HCT116 (cell line): ENCODE measurements at regions not wholly inside any gene's neighbourhood (a gene's known extent, or its start where the extent isn't known, plus 50 kb on each side); places are given as distances from the start of the nearest gene placed in this dataset.

Experiments
- ATAC-seq: fragments of 200-7000 bp; cut with Tn5 transposase; 2 replicates; pipeline ENCODE4 v1.9.1; 2020; ENCODE audit warnings: mild to moderate bottlenecking, moderate library complexity
- BruUV-seq: library from RNA; stranded (reverse); fragments of 400-500 nt; replicated peaks from 2 replicates; lab custom pipeline; 2021; lab: Mats Ljungman, UMichigan
- CTCF ChIA-PET: fragments of 300-600 bp; sonication (Branson Sonifier 250); formaldehyde crosslinking; loops from one replicate; lab custom pipeline; 2021; ENCODE audit warnings: antibody characterized with exemption; lab: Charles Lee
- POLR2A ChIA-PET: fragments of 300-600, 350-600 bp; sonication (Branson Sonifier 250); formaldehyde crosslinking; loops from one replicate; lab custom pipeline; 2021; ENCODE audit warnings: antibody characterized with exemption; lab: Charles Lee
- RAD21 ChIA-PET, 2 experiments: fragments of 300-600 bp; sonication (Branson Sonifier 250); formaldehyde crosslinking; loops; one replicate each; lab custom pipeline; 2023; ENCODE audit warnings: low total read pairs in 2 of 2; ENCODE audit not compliant: uncharacterized antibody in 2 of 2, unreplicated experiment in 2 of 2, low non-redundant PET in 1 of 2; lab: Charles Lee
- DNase-seq: peaks from one replicate; pipeline ENCODE4 v3.0.0-alpha.2; 2010; ENCODE audit warnings: low read depth, low spot score
- H2AFZ ChIP-seq: fragments of 200-600 bp; shearing (Covaris generic), sonication (generic); 2 replicates; pipeline ENCODE4 v1.6.1; 2017; ENCODE audit warnings: low read depth, mixed run types, mixed read lengths, antibody characterized with exemption, low read length; ENCODE audit not compliant: poor library complexity, severe bottlenecking
- H3K27ac ChIP-seq: 2 replicates; pipeline ENCODE4 v1.5.1; 2012; ENCODE audit warnings: low read depth, low read length
- H3K27me3 ChIP-seq: fragments of 200-600 bp; sonication (generic); 2 replicates; pipeline ENCODE4 v1.6.1; 2016; ENCODE audit warnings: mixed run types, low read length, mixed read lengths; ENCODE audit not compliant: insufficient read depth
- H3K36me3 ChIP-seq, 2 experiments: fragments of 200-500 bp in 1 of 2; fragments of 200-600 bp in 1 of 2; sonication (Bioruptor generic) in 1 of 2; sonication (generic) in 1 of 2; 2 replicates each; pipeline versions ENCODE4 v1.5.1 to v1.6.1; 2014 to 2016; ENCODE audit warnings: low read length in 2 of 2, inconsistent platforms in 1 of 2, mixed read lengths in 1 of 2, mixed run types in 1 of 2; ENCODE audit not compliant: insufficient read depth in 2 of 2, control insufficient read depth in 1 of 2
- H3K4me1 ChIP-seq, 2 experiments: fragments of 200-600 bp in 1 of 2; sonication (generic) in 1 of 2; 2 replicates each; pipeline versions ENCODE4 v1.5.1 to v1.6.1; 2012 to 2017; ENCODE audit warnings: low read length in 2 of 2, inconsistent platforms in 1 of 2, mild to moderate bottlenecking in 1 of 2, mixed read lengths in 1 of 2, mixed run types in 1 of 2, moderate library complexity in 1 of 2; ENCODE audit not compliant: insufficient read depth in 2 of 2, control insufficient read depth in 1 of 2
- H3K4me2 ChIP-seq: fragments of 200-600 bp; sonication (generic); 2 replicates; pipeline ENCODE4 v1.6.1; 2017; ENCODE audit warnings: mixed run types, low read length, mixed read lengths
- H3K4me3 ChIP-seq, 2 experiments: fragments of 200-600 bp in 1 of 2; sonication (generic) in 1 of 2; replicated peaks in 1 of 2; 2 replicates each; pipeline ENCODE4 v1.5.1; 2011 to 2016; ENCODE audit warnings: low read length in 2 of 2, control low read depth in 1 of 2, low read depth in 1 of 2, mild to moderate bottlenecking in 1 of 2, mixed read lengths in 1 of 2, mixed run types in 1 of 2
- H3K79me2 ChIP-seq: fragments of 200-600 bp; sonication (generic); 2 replicates; pipeline ENCODE4 v1.6.1; 2017; ENCODE audit warnings: mild to moderate bottlenecking, mixed run types, low read length, moderate library complexity, mixed read lengths; ENCODE audit not compliant: insufficient read depth
- H3K9ac ChIP-seq: fragments of 200-600 bp; sonication (generic); 2 replicates; pipeline ENCODE4 v1.6.1; 2016; ENCODE audit warnings: low read length, mixed read lengths
- H3K9me2 ChIP-seq: fragments of 200-600 bp; sonication (generic), shearing (Covaris generic); 2 replicates; pipeline ENCODE4 v1.6.1; 2017; ENCODE audit warnings: mixed run types, mild to moderate bottlenecking, moderate library complexity; ENCODE audit not compliant: insufficient read depth
- H3K9me3 ChIP-seq, 2 experiments: fragments of 200-500 bp in 1 of 2; fragments of 200-600 bp in 1 of 2; sonication (Bioruptor generic) in 1 of 2; sonication (generic) in 1 of 2; 2 replicates each; pipeline ENCODE4 v1.6.1; 2014 to 2017; ENCODE audit warnings: low read length in 2 of 2, mixed read lengths in 2 of 2, inconsistent platforms in 1 of 2, low read depth in 1 of 2, mild to moderate bottlenecking in 1 of 2, mixed run types in 1 of 2, moderate library complexity in 1 of 2; ENCODE audit not compliant: control insufficient read depth in 1 of 2, insufficient read depth in 1 of 2
- H4K20me1 ChIP-seq: fragments of 200-600 bp; sonication (generic), shearing (Covaris generic); 2 replicates; pipeline ENCODE4 v1.6.1; 2017; ENCODE audit warnings: mixed run types, mild to moderate bottlenecking, moderate library complexity; ENCODE audit not compliant: insufficient read depth
- CBX3 ChIP-seq: IDR thresholded peaks from 2 replicates; pipeline ENCODE4 v1.6.1; 2012; ENCODE audit warnings: low read depth
- FOSL1 ChIP-seq: IDR thresholded peaks from 2 replicates; pipeline ENCODE4 v1.6.1; 2012; ENCODE audit warnings: low read depth
- JUND ChIP-seq: IDR thresholded peaks from 2 replicates; pipeline ENCODE4 v1.6.1; 2012
- POLR2A ChIP-seq: IDR thresholded peaks from 2 replicates; pipeline ENCODE4 v1.7.0; 2011; ENCODE audit warnings: borderline replicate concordance; ENCODE audit not compliant: insufficient read depth, insufficient read length; ENCODE audit errors: extremely low read depth
- POLR2AphosphoS5 ChIP-seq: IDR thresholded peaks from 2 replicates; pipeline ENCODE4 v1.6.1; 2011; ENCODE audit warnings: mild to moderate bottlenecking, low read depth, low read length, moderate library complexity
- SIN3A ChIP-seq: IDR thresholded peaks from 2 replicates; pipeline ENCODE4 v1.6.1; 2012; ENCODE audit warnings: low read depth
- SRF ChIP-seq: IDR thresholded peaks from 2 replicates; pipeline ENCODE4 v1.6.1; 2012; ENCODE audit warnings: low read depth
- TCF7L2 ChIP-seq: IDR thresholded peaks from 2 replicates; pipeline ENCODE4 v1.7.0; 2011; ENCODE audit warnings: borderline replicate concordance, inconsistent platforms; ENCODE audit not compliant: insufficient read depth, insufficient read length; ENCODE audit errors: extremely low read depth
- YY1 ChIP-seq: IDR thresholded peaks from 2 replicates; pipeline ENCODE4 v1.6.1; 2011; ENCODE audit warnings: low read length, low read depth, moderate library complexity, mild to moderate bottlenecking; ENCODE audit not compliant: insufficient replicate concordance; ENCODE audit errors: extremely low read depth
- ZBTB33 ChIP-seq: IDR thresholded peaks from 2 replicates; pipeline ENCODE4 v1.6.1; 2011; ENCODE audit warnings: mild to moderate bottlenecking, low read length, moderate library complexity; ENCODE audit not compliant: insufficient replicate concordance; ENCODE audit errors: extremely low read depth
- ZFX ChIP-seq: fragments of 450-650 bp; IDR thresholded peaks from 2 replicates; pipeline ENCODE4 v1.6.1; 2017
- ZNF274 ChIP-seq: fragments of 200-500 bp; sonication (Bioruptor generic); IDR thresholded peaks from 2 replicates; pipeline ENCODE4 v1.6.1; 2014; ENCODE audit warnings: mild to moderate bottlenecking, low read depth, low read length, inconsistent platforms
- intact Hi-C: fragments of 100-400 bp; cut with micrococcal nuclease; formaldehyde crosslinking; loops from 2 replicates; pipeline ENCODE4 v1.10.0; 2022
- TF ChIP-seq, protein P1 (sequence below): IDR thresholded peaks from 2 replicates; pipeline ENCODE4 v1.6.1; 2012
- TF ChIP-seq, protein P2 (sequence below): IDR thresholded peaks from 2 replicates; pipeline ENCODE4 v1.6.1; 2012
- TF ChIP-seq, protein P3 (sequence below), 3 experiments: fragments of 200-600 bp in 1 of 3; sonication (generic) in 1 of 3; IDR thresholded peaks in 2 of 3; conservative IDR thresholded peaks in 1 of 3; 2 replicates each; pipeline ENCODE4 v1.5.1; 2012 to 2017; ENCODE audit warnings: low read depth in 2 of 3, low read length in 2 of 3, antibody characterized with exemption in 1 of 3, borderline replicate concordance in 1 of 3, control low read depth in 1 of 3, mild to moderate bottlenecking in 1 of 3, mixed read lengths in 1 of 3, mixed run types in 1 of 3, moderate library complexity in 1 of 3; ENCODE audit not compliant: insufficient read depth in 1 of 3

DNA sequence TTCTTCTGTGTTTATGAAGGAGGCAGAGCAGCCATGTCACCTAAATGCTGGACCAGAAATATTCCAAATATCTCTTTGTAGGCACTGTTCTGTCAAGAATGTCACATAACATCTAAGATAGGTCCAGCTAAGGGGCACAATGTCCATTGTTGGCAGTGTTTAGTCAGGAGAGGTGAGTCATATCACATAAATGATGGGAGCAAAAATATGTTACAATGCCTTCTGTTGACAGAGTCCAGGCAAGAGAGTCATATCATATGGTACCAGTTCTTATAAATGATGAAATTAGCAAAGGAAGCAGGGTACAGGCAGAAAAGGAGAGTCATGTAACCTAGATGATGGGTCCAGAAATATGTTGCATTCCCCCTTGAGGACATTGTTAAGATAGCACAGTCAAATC is 904.4 kb upstream of the AMELY start (continued):
- TF ChIP-seq CBX3 (no peak), TCF7L2 (no peak), SIN3A (no peak), ZNF274 (no peak)
- TF ChIP-seq, protein P1, sequence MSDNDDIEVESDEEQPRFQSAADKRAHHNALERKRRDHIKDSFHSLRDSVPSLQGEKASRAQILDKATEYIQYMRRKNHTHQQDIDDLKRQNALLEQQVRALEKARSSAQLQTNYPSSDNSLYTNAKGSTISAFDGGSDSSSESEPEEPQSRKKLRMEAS, result no peak

DNA sequence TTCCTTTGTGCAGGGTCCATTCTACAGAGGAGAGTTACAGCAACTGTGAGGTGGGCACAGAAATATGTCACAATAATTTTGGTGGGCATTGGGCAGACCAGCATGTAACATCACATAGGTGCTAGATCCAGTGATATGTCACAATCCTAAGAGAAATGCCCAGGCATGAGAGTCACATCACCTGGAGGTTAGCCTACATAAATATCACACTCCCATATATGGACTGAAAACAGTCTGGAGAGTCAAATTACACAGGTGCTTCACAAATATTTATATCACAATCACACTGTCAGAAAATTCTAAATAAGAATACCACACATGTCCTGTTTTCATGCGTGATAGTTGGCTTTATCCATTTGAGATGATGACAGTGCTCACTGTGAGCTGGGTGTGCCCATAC is 903.7 kb upstream of the AMELY start:
- TF ChIP-seq YY1 (no peak), TCF7L2 (no peak), CBX3 (no peak), FOSL1 (no peak), ZBTB33 (no peak), SRF (no peak), POLR2AphosphoS5 (no peak), JUND (no peak), ZFX (no peak), POLR2A (no peak)
- TF ChIP-seq, protein P2, sequence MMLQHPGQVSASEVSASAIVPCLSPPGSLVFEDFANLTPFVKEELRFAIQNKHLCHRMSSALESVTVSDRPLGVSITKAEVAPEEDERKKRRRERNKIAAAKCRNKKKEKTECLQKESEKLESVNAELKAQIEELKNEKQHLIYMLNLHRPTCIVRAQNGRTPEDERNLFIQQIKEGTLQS, result no peak
- TF ChIP-seq, protein P1, result no peak
- TF ChIP-seq, protein P3, sequence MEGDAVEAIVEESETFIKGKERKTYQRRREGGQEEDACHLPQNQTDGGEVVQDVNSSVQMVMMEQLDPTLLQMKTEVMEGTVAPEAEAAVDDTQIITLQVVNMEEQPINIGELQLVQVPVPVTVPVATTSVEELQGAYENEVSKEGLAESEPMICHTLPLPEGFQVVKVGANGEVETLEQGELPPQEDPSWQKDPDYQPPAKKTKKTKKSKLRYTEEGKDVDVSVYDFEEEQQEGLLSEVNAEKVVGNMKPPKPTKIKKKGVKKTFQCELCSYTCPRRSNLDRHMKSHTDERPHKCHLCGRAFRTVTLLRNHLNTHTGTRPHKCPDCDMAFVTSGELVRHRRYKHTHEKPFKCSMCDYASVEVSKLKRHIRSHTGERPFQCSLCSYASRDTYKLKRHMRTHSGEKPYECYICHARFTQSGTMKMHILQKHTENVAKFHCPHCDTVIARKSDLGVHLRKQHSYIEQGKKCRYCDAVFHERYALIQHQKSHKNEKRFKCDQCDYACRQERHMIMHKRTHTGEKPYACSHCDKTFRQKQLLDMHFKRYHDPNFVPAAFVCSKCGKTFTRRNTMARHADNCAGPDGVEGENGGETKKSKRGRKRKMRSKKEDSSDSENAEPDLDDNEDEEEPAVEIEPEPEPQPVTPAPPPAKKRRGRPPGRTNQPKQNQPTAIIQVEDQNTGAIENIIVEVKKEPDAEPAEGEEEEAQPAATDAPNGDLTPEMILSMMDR (IDR thresholded peaks at IDR 0.05 in 2 of 3, conservative IDR thresholded peaks at IDR 0.05 in 1 of 3; ENCODE audit: borderline replicate concordance in 1 of 3, insufficient read depth in 1 of 3, low read depth in 2 of 3, low read length in 2 of 3), result no peak
- no peaks in the 10 kb centered on the region for H3K27me3 ChIP-seq

More for the DNA sequence above, 903.7 kb upstream of the AMELY start:
- POLR2A ChIA-PET, result no interaction called here
- Histone ChIP-seq H3K9ac (no peak overlapping the region), H2AFZ (no peak overlapping the region), H3K4me2 (no peak overlapping the region), H3K9me2 (no peaks in the 10 kb centered on the region), H3K36me3 (no peaks in the 10 kb centered on the region), H3K27ac (no peak overlapping the region), H3K4me1 (no peaks in the 10 kb centered on the region), H3K9me3 (no peaks in the 10 kb centered on the region), H3K4me3 (no peak overlapping the region), H4K20me1 (no peaks in the 10 kb centered on the region), H3K79me2 (no peaks in the 10 kb centered on the region)
- BruUV-seq, result no TSS peak
- ATAC-seq (no peak), DNase-seq (no peak)
- RAD21 ChIA-PET, result no interaction called here
- CTCF ChIA-PET, result no interaction called here
- intact Hi-C loops, result no loop called here
